Brain microvascular endothelial cell (primary cell): ENCODE measurements at regions not wholly inside any gene's neighbourhood (a gene's known extent, or its start where the extent isn't known, plus 50 kb on each side); places are given as distances from the start of the nearest gene placed in this dataset.

Experiments used
- DNase-seq: peaks from one replicate; pipeline ENCODE4 v3.0.0-alpha.2; 2020
- H3K27ac ChIP-seq: fragments of 250-450 bp; sonication (Bioruptor Pico); 2 replicates; pipeline ENCODE4 v1.5.1; 2020; ENCODE audit warnings: mild to moderate bottlenecking, moderate library complexity
- H3K27me3 ChIP-seq: fragments of 250-450 bp; sonication (Bioruptor Pico); replicated peaks from 2 replicates; pipeline ENCODE4 v1.5.1; 2020; ENCODE audit warnings: mild to moderate bottlenecking
- H3K36me3 ChIP-seq: fragments of 250-450 bp; sonication (Bioruptor Pico); replicated peaks from 2 replicates; pipeline ENCODE4 v1.5.1; 2020; ENCODE audit warnings: mild to moderate bottlenecking
- H3K4me3 ChIP-seq: 2 replicates; pipeline ENCODE4 v1.5.1; 2011; ENCODE audit warnings: low read depth, mild to moderate bottlenecking, control low read depth, low read length, moderate library complexity
- in situ Hi-C: cut with HindIII; loops from 2 replicates; pipeline ENCODE4 v1.10.0; 2017; ENCODE audit warnings: low sequenced_read_pairs, low pct_ligation_motif_present
- TF ChIP-seq, protein P1 (sequence below): IDR thresholded peaks from 2 replicates; pipeline ENCODE4 v1.5.1; 2011; ENCODE audit warnings: low read depth, mild to moderate bottlenecking, moderate library complexity, low read length, control low read depth, inconsistent platforms; ENCODE audit errors: missing control alignments

DNA sequence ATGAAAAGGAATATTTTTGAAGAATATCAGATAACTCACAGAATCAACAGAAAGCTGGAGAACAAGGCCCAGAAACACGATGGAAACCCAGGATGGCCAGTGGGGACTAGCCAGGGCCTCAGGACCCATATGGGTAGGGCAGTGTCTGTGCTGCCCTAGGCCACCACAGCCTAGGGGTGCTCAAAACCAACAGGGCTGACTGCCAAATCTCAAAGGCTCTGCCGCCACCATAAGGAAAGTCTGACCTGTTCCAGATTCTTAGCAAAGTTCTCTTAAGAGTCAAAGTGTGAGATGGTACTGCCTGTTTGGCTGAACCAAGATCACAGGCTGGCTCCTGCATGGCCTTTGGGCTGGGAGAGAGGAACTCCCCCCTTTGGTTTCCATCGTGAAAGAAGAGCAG lies 164.7 kb upstream of the CTTNBP2NL start:
- no peak for DNase-seq
- Histone ChIP-seq H3K27me3 (no peaks in the 10 kb centered on the region), H3K4me3 (no peak overlapping the region), H3K36me3 (no peaks in the 10 kb centered on the region), H3K27ac (no peak overlapping the region)
- in situ Hi-C loops = no loop called here
- TF ChIP-seq, protein P1, sequence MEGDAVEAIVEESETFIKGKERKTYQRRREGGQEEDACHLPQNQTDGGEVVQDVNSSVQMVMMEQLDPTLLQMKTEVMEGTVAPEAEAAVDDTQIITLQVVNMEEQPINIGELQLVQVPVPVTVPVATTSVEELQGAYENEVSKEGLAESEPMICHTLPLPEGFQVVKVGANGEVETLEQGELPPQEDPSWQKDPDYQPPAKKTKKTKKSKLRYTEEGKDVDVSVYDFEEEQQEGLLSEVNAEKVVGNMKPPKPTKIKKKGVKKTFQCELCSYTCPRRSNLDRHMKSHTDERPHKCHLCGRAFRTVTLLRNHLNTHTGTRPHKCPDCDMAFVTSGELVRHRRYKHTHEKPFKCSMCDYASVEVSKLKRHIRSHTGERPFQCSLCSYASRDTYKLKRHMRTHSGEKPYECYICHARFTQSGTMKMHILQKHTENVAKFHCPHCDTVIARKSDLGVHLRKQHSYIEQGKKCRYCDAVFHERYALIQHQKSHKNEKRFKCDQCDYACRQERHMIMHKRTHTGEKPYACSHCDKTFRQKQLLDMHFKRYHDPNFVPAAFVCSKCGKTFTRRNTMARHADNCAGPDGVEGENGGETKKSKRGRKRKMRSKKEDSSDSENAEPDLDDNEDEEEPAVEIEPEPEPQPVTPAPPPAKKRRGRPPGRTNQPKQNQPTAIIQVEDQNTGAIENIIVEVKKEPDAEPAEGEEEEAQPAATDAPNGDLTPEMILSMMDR = no peak

DNA sequence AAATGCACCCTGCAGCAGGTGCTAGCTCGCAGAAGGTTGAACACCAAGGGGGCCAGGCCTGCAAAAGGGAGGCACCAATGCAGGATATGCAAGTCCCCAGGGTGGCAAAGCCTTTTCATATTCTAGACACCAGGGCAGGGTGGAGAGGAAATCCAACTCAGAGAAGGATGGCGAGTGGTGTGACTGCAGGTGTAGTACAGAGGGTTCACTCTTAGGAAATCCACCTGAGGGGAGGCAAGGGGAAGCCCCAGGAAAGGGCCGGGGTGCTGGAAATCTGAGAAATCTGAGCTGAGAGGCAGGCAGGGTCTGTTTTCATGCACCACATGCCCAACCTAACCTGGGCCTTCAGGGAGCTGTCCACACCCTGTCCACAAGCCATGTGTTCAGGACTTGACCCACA lies 163.2 kb upstream of the CTTNBP2NL start:
- H3K36me3 ChIP-seq = no peaks in the 10 kb centered on the region
- in situ Hi-C loops = no loop called here
- no peak for DNase-seq
- TF ChIP-seq, protein P1 = no peak
- no peak overlapping the region for H3K27ac ChIP-seq
- no peak overlapping the region for H3K4me3 ChIP-seq
- H3K27me3 ChIP-seq = no peaks in the 10 kb centered on the region

DNA sequence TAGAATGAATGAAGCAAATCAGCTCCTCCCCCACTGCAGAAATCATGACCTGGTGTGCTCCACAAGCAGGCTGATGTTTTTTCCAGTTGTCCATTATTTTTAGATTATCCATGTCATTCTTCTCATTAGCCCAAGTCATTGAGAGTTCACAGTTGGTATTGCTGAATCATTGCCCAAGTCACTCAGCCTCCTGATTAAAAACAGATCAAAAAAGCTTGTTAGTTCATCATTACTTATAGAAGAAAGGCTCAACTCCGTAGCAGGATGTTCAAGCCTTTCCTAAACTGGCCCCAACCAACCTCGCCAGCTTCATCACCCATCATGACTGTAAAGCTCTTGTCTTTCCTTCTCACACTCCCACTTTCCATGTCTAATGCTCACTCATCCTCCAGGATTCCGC lies 161.3 kb upstream of the CTTNBP2NL start:
- in situ Hi-C loops = no loop called here
- H3K4me3 ChIP-seq = no peak overlapping the region
- no peak for DNase-seq
- H3K27ac ChIP-seq = no peak overlapping the region
- TF ChIP-seq, protein P1 = no peak
- H3K27me3 ChIP-seq = no peaks in the 10 kb centered on the region
- no peaks in the 10 kb centered on the region for H3K36me3 ChIP-seq

DNA sequence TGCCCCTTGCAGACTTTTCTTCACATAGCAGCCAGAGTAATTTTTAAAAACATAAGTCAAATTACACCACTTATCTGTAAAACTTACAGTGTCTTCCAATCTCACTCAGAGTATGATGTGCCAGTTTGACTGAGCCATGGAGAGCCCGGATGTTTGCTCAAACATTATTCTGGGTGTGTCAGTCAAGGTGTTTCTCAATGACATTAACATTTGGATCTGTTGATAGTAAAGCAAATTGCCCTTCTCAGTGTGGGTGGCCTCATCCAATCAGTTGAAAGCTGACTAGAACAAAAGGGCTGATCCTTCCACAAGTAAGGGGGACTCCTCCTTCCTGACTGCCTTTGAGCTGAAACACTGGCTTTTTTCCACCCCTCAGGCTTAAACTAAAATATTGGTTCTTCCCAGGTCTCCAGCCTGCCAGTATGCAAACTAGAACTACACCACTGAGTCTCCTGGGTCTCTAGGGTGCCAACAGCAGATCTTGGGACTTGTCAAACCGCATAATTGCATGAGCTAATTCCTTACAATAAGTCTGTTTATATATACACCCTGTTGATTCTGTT lies 157.9 kb upstream of the CTTNBP2NL start:
- in situ Hi-C loops = no loop called here
- H3K36me3 ChIP-seq = no peaks in the 10 kb centered on the region
- no peak for DNase-seq
- TF ChIP-seq, protein P1 = no peak
- no peaks in the 10 kb centered on the region for H3K27me3 ChIP-seq
- no peak overlapping the region for H3K4me3 ChIP-seq
- H3K27ac ChIP-seq = no peak overlapping the region

DNA sequence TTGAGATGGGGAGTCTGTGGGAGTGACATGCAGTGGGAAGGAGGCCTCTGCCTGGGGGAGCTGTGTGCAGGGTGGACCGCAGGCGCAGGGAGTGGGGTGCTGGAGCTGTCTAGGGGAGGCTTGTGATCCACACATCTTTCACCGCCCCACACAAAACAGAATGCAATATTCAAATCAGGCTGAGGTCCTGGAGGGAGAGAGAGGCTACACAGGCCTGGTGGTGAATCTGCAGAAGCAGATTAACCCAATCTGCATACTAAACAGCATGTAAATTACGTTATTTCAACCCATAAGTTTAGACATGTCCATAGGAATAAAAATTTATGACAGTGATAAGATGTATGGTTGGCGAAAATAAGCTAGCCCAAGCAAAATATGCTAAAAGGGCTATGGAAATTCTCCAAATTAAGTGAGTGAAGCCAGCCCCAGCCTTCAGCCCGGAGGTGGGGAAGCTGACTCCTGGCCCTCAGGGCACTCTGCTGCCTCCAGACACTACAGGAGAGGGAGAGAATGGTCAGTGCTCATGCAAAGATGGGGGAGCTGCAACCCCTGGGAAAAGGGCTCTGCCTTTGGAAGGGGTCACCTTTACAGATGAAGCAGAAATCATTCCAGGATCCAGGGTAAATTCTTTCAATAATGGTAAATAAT lies 156.2 kb upstream of the CTTNBP2NL start:
- Histone ChIP-seq H3K27ac (no peak overlapping the region), H3K36me3 (no peaks in the 10 kb centered on the region), H3K27me3 (no peaks in the 10 kb centered on the region), H3K4me3 (no peak overlapping the region)
- TF ChIP-seq, protein P1 = no peak
- in situ Hi-C loops = no loop called here
- no peak for DNase-seq

DNA sequence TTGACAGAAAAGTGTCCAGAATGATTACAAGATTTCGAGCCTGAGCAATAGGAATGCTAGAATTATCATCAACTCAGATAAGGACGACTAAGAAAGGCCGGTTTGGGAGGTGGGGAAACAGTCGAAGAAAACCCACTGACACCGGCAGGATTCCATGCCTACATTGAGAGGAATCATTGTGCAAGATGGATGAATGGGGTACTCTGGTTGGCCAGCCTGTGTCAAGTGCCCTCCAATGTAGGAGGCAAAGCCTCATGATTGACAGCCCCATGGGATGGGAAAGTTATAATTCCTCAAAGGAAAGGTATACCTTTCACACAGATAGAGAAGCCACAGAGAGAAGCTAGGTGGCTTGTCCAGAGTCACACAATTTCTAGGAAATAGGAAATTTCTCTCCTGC lies 153.5 kb upstream of the CTTNBP2NL start:
- Histone ChIP-seq H3K27me3 (no peaks in the 10 kb centered on the region), H3K36me3 (no peaks in the 10 kb centered on the region), H3K4me3 (no peak overlapping the region), H3K27ac (no peak overlapping the region)
- TF ChIP-seq, protein P1 = no peak
- no peak for DNase-seq
- in situ Hi-C loops = no loop called here
